GM12878 (cell line): ENCODE measurements at regions not wholly inside any gene's neighbourhood (a gene's known extent, or its start where the extent isn't known, plus 50 kb on each side); places are given as distances from the start of the nearest gene placed in this dataset.

Source experiments
- CBX5 ChIP-seq: sonication (generic); IDR thresholded peaks from 2 replicates; pipeline ENCODE4 v1.6.1; 2016; ENCODE audit warnings: low read depth, moderate library complexity, mild to moderate bottlenecking, inconsistent platforms
- MAX ChIP-seq: IDR thresholded peaks from 2 replicates; pipeline ENCODE4 v1.6.1; 2012; ENCODE audit warnings: low read depth, low read length, improper control_type of control experiment
- ZNF274 ChIP-seq: IDR thresholded peaks from one replicate; pipeline ENCODE4 v1.8.0; 2011; ENCODE audit not compliant: insufficient read length, insufficient read depth

- TF ChIP-seq MAX (no peak), CBX5 (no peak), ZNF274 (no peak)
These were observed 192.3 kb downstream of the MELK start for GRCh38 chr9:36765077-36765390.
